HepG2 (cell line): ENCODE measurements at regions not wholly inside any gene's neighbourhood (a gene's known extent, or its start where the extent isn't known, plus 50 kb on each side); places are given as distances from the start of the nearest gene placed in this dataset.

Experiments
- BHLHE40 ChIP-seq: IDR thresholded peaks from 2 replicates; pipeline ENCODE4 v1.6.1; 2011; ENCODE audit warnings: low read length, improper control_type of control experiment
- CEBPG ChIP-seq: IDR thresholded peaks from 2 replicates; pipeline ENCODE4 v1.6.1; 2016
- GFI1 ChIP-seq: sonication (generic); formaldehyde crosslinking; IDR thresholded peaks from 2 replicates; pipeline ENCODE4 v1.5.0; 2020; ENCODE audit warnings: missing genetic modification reagents, mild to moderate bottlenecking, borderline replicate concordance
- HOXA5 ChIP-seq: sonication (generic); formaldehyde crosslinking; IDR thresholded peaks from 2 replicates; pipeline ENCODE4 v1.4.0; 2020; ENCODE audit warnings: missing genetic modification reagents
- KAT7 ChIP-seq: IDR thresholded peaks from 2 replicates; pipeline ENCODE4 v1.6.1; 2018; ENCODE audit warnings: borderline replicate concordance, missing compliant biosample characterization
- MEIS1 ChIP-seq: sonication (generic); formaldehyde crosslinking; IDR thresholded peaks from 2 replicates; pipeline ENCODE4 v1.9.0; 2021; ENCODE audit warnings: mild to moderate bottlenecking, missing genetic modification reagents, moderate library complexity, borderline replicate concordance
- PHF8 ChIP-seq: sonication (generic); formaldehyde crosslinking; IDR thresholded peaks from 2 replicates; pipeline ENCODE4 v1.5.0; 2020; ENCODE audit warnings: missing genetic modification reagents
- ZMYM2 ChIP-seq: sonication (generic); formaldehyde crosslinking; IDR thresholded peaks from 2 replicates; pipeline ENCODE4 v1.8.0; 2022; ENCODE audit warnings: mild to moderate bottlenecking, missing genetic modification reagents
- ZNF34 ChIP-seq: sonication (generic); formaldehyde crosslinking; IDR thresholded peaks from 2 replicates; pipeline ENCODE4 v1.4.0; 2020; ENCODE audit warnings: mild to moderate bottlenecking, missing genetic modification reagents, borderline replicate concordance
- ZNF367 ChIP-seq: sonication (generic); formaldehyde crosslinking; IDR thresholded peaks from 2 replicates; pipeline ENCODE4 v1.4.0; 2020; ENCODE audit warnings: missing genetic modification reagents, borderline replicate concordance
- ZNF383 ChIP-seq: sonication (generic); formaldehyde crosslinking; IDR thresholded peaks from 2 replicates; pipeline ENCODE4 v1.4.0; 2020; ENCODE audit warnings: missing genetic modification reagents, mild to moderate bottlenecking, borderline replicate concordance
- ZNF546 ChIP-seq: sonication (generic); formaldehyde crosslinking; conservative IDR thresholded peaks from 2 replicates; pipeline ENCODE4 v1.8.1; 2023; ENCODE audit warnings: mild to moderate bottlenecking, missing genetic modification reagents
- ZNF547 ChIP-seq: sonication (generic); formaldehyde crosslinking; IDR thresholded peaks from 2 replicates; pipeline ENCODE4 v1.5.1; 2020; ENCODE audit warnings: mild to moderate bottlenecking, missing genetic modification reagents
- ZNF549 ChIP-seq: sonication (generic); formaldehyde crosslinking; IDR thresholded peaks from 2 replicates; pipeline ENCODE4 v1.5.0; 2020; ENCODE audit warnings: missing genetic modification reagents
- ZNF614 ChIP-seq: IDR thresholded peaks from 2 replicates; pipeline ENCODE4 v1.6.1; 2018; ENCODE audit warnings: missing biosample characterization, missing genetic modification reagents, inconsistent platforms, borderline replicate concordance
- ZNF761 ChIP-seq: sonication (generic); formaldehyde crosslinking; conservative IDR thresholded peaks from 2 replicates; pipeline ENCODE4 v1.4.0; 2020; ENCODE audit warnings: mild to moderate bottlenecking, missing genetic modification reagents
- TF ChIP-seq, protein P1 (sequence below): sonication (generic); formaldehyde crosslinking; IDR thresholded peaks from 2 replicates; pipeline ENCODE4 v1.4.0; 2020; ENCODE audit warnings: missing genetic modification reagents, mild to moderate bottlenecking, borderline replicate concordance
- TF ChIP-seq, protein P2 (sequence below): IDR thresholded peaks from 2 replicates; pipeline ENCODE4 v1.6.1; 2012; ENCODE audit warnings: inconsistent platforms
- TF ChIP-seq, protein P3 (sequence below): sonication (generic); formaldehyde crosslinking; IDR thresholded peaks from 2 replicates; pipeline ENCODE4 v1.5.0; 2020; ENCODE audit warnings: mild to moderate bottlenecking, missing genetic modification reagents
- TF ChIP-seq, protein P4 (sequence below): sonication (generic); formaldehyde crosslinking; IDR thresholded peaks from 2 replicates; pipeline ENCODE4 v1.8.0; 2022; ENCODE audit warnings: missing genetic modification reagents, mild to moderate bottlenecking, moderate library complexity, borderline replicate concordance
- TF ChIP-seq, protein P5 (sequence below): sonication (generic); formaldehyde crosslinking; IDR thresholded peaks from 2 replicates; pipeline ENCODE4 v1.5.0; 2020; ENCODE audit warnings: mild to moderate bottlenecking, low read depth, missing genetic modification reagents, borderline replicate concordance
- TF ChIP-seq, protein P6 (sequence below): sonication (generic); formaldehyde crosslinking; IDR thresholded peaks from 2 replicates; pipeline ENCODE4 v1.5.0; 2020; ENCODE audit warnings: mild to moderate bottlenecking, missing genetic modification reagents, borderline replicate concordance

DNA sequence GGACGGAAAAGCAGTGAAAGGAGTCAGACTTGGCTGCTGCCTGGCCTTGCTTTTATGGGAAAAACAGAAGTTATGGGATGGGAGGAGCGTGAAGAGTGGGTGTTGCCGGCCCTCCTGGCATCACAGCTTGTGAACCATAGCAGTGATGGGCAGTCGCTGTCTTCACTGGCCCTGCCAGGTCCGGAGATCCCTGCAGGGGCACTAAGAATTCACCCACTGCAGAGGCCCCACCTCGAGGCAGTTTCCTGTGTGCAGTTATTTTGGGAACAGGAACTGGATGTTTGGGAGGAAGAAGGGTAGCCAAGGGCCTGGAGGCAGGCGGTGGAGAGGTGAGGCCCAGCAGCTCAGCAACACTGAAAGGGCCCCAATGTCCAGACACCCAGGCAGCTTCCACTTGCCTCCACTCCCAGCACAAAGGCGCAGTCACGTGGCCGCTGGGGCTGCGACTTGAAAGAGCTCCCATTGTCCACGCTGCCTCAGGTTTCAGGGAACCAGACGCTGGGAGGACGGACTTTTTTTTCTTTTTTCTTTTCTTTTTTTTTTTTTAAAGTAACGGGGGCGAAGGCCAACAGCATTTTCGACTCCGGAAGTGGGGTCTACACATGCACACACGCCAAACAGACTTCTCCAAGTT lies 255.6 kb downstream of the ZNF621 start (continued):
- TF ChIP-seq, protein P1, sequence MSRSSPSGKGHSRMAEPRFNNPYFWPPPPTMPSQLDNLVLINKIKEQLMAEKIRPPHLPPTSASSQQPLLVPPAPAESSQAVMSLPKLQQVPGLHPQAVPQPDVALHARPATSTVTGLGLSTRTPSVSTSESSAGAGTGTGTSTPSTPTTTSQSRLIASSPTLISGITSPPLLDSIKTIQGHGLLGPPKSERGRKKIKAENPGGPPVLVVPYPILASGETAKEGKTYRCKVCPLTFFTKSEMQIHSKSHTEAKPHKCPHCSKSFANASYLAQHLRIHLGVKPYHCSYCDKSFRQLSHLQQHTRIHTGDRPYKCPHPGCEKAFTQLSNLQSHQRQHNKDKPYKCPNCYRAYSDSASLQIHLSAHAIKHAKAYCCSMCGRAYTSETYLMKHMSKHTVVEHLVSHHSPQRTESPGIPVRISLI (CRISPR knock-in tag) = peak; percentile 75; the same call in 1 of the 2 replicates
- TF ChIP-seq, protein P2, sequence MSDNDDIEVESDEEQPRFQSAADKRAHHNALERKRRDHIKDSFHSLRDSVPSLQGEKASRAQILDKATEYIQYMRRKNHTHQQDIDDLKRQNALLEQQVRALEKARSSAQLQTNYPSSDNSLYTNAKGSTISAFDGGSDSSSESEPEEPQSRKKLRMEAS = peak; percentile 81
- TF ChIP-seq ZNF547 (CRISPR knock-in tag) (no peak), ZNF34 (CRISPR knock-in tag) (no peak), HOXA5 (no peak), GFI1 (CRISPR knock-in tag) (no peak), ZNF761 (no peak), ZNF546 (CRISPR knock-in tag) (no peak), KAT7 (no peak), PHF8 (CRISPR knock-in tag) (no peak), BHLHE40 (peak; percentile 50; the same call in 1 of the 2 replicates), ZNF549 (CRISPR knock-in tag) (no peak), ZMYM2 (no peak), ZNF614 (CRISPR knock-in tag) (no peak), CEBPG (CRISPR knock-in tag) (no peak), MEIS1 (CRISPR knock-in tag) (no peak), ZNF383 (CRISPR knock-in tag) (no peak), ZNF367 (CRISPR knock-in tag) (no peak)
- TF ChIP-seq, protein P3, sequence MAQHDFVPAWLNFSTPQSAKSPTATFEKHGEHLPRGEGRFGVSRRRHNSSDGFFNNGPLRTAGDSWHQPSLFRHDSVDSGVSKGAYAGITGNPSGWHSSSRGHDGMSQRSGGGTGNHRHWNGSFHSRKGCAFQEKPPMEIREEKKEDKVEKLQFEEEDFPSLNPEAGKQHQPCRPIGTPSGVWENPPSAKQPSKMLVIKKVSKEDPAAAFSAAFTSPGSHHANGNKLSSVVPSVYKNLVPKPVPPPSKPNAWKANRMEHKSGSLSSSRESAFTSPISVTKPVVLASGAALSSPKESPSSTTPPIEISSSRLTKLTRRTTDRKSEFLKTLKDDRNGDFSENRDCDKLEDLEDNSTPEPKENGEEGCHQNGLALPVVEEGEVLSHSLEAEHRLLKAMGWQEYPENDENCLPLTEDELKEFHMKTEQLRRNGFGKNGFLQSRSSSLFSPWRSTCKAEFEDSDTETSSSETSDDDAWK = no peak
- TF ChIP-seq, protein P4, sequence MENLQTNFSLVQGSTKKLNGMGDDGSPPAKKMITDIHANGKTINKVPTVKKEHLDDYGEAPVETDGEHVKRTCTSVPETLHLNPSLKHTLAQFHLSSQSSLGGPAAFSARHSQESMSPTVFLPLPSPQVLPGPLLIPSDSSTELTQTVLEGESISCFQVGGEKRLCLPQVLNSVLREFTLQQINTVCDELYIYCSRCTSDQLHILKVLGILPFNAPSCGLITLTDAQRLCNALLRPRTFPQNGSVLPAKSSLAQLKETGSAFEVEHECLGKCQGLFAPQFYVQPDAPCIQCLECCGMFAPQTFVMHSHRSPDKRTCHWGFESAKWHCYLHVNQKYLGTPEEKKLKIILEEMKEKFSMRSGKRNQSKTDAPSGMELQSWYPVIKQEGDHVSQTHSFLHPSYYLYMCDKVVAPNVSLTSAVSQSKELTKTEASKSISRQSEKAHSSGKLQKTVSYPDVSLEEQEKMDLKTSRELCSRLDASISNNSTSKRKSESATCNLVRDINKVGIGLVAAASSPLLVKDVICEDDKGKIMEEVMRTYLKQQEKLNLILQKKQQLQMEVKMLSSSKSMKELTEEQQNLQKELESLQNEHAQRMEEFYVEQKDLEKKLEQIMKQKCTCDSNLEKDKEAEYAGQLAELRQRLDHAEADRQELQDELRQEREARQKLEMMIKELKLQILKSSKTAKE (CRISPR knock-in tag) = no peak
- TF ChIP-seq, protein P5, sequence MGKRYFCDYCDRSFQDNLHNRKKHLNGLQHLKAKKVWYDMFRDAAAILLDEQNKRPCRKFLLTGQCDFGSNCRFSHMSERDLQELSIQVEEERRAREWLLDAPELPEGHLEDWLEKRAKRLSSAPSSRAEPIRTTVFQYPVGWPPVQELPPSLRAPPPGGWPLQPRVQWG = no peak
- TF ChIP-seq, protein P6, sequence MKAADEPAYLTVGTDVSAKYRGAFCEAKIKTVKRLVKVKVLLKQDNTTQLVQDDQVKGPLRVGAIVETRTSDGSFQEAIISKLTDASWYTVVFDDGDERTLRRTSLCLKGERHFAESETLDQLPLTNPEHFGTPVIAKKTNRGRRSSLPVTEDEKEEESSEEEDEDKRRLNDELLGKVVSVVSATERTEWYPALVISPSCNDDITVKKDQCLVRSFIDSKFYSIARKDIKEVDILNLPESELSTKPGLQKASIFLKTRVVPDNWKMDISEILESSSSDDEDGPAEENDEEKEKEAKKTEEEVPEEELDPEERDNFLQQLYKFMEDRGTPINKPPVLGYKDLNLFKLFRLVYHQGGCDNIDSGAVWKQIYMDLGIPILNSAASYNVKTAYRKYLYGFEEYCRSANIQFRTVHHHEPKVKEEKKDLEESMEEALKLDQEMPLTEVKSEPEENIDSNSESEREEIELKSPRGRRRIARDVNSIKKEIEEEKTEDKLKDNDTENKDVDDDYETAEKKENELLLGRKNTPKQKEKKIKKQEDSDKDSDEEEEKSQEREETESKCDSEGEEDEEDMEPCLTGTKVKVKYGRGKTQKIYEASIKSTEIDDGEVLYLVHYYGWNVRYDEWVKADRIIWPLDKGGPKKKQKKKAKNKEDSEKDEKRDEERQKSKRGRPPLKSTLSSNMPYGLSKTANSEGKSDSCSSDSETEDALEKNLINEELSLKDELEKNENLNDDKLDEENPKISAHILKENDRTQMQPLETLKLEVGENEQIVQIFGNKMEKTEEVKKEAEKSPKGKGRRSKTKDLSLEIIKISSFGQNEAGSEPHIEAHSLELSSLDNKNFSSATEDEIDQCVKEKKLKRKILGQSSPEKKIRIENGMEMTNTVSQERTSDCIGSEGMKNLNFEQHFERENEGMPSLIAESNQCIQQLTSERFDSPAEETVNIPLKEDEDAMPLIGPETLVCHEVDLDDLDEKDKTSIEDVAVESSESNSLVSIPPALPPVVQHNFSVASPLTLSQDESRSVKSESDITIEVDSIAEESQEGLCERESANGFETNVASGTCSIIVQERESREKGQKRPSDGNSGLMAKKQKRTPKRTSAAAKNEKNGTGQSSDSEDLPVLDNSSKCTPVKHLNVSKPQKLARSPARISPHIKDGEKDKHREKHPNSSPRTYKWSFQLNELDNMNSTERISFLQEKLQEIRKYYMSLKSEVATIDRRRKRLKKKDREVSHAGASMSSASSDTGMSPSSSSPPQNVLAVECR = no peak
